ENCODE measurements at regions not wholly inside any gene's neighbourhood (a gene's known extent, or its start where the extent isn't known, plus 50 kb on each side); places are given as distances from the start of the nearest gene placed in this dataset.

- TF ChIP-seq CTCF (IDR thresholded peaks at IDR 0.05) = no peak
- Mint-ChIP-seq H3K36me3 (ENCODE audit: low read depth) (no peaks in the 10 kb centered on the region), H3K27ac (no peak overlapping the region), H3K27me3 (ENCODE audit: low read depth, poor library complexity) (no peaks in the 10 kb centered on the region), H3K4me3 (no peak overlapping the region), H3K4me1 (peaks cover 21% of the 10 kb centered on the region), H3K9me3 (no peaks in the 10 kb centered on the region)
- no peak for DNase-seq
Measured at GRCh38 chr15:36210426-36210825, 369.0 kb upstream of the CDIN1 start.

GRCh38 chr15:36218322-36218721 is 361.1 kb upstream of the CDIN1 start:
- Mint-ChIP-seq H3K4me1 (no peaks in the 10 kb centered on the region), H3K36me3 (ENCODE audit: low read depth) (peaks cover 5% of the 10 kb centered on the region), H3K9me3 (peaks cover 16% of the 10 kb centered on the region), H3K4me3 (no peak overlapping the region), H3K27me3 (ENCODE audit: low read depth, poor library complexity) (peaks cover 3% of the 10 kb centered on the region), H3K27ac (no peak overlapping the region)
- no peak for DNase-seq
- TF ChIP-seq CTCF (IDR thresholded peaks at IDR 0.05) = no peak

- H3K27me3 Mint-ChIP-seq (ENCODE audit: low read depth, poor library complexity) = peaks cover 3% of the 10 kb centered on the region
- peaks cover 16% of the 10 kb centered on the region for H3K9me3 Mint-ChIP-seq
- peak overlapping the region; percentile 18 for H3K27ac Mint-ChIP-seq
- H3K36me3 Mint-ChIP-seq (ENCODE audit: low read depth) = peaks cover 5% of the 10 kb centered on the region
- no peak overlapping the region for H3K4me3 Mint-ChIP-seq
- no peaks in the 10 kb centered on the region for H3K4me1 Mint-ChIP-seq
- TF ChIP-seq CTCF (IDR thresholded peaks at IDR 0.05) = no peak
- no peak for DNase-seq
Measured at GRCh38 chr15:36218991-36219390, 360.4 kb upstream of the CDIN1 start.

- Mint-ChIP-seq H3K27ac (no peak overlapping the region), H3K9me3 (peaks cover 24% of the 10 kb centered on the region), H3K27me3 (ENCODE audit: low read depth, poor library complexity) (peaks cover 3% of the 10 kb centered on the region), H3K4me1 (no peaks in the 10 kb centered on the region), H3K4me3 (no peak overlapping the region), H3K36me3 (ENCODE audit: low read depth) (peaks cover 5% of the 10 kb centered on the region)
- DNase-seq = no peak
- TF ChIP-seq CTCF (IDR thresholded peaks at IDR 0.05) = no peak
Measured at GRCh38 chr15:36221992-36222391, 357.4 kb upstream of the CDIN1 start.

- Mint-ChIP-seq H3K9me3 (peaks cover 9% of the 10 kb centered on the region), H3K4me3 (no peak overlapping the region), H3K36me3 (ENCODE audit: low read depth) (no peaks in the 10 kb centered on the region), H3K27ac (no peak overlapping the region), H3K4me1 (no peaks in the 10 kb centered on the region), H3K27me3 (ENCODE audit: low read depth, poor library complexity) (peaks cover 9% of the 10 kb centered on the region)
- TF ChIP-seq CTCF (IDR thresholded peaks at IDR 0.05) = no peak
- DNase-seq = no peak
Measured at GRCh38 chr15:36230776-36231175, 348.6 kb upstream of the CDIN1 start.

GRCh38 chr15:36232491-36232890 is 346.9 kb upstream of the CDIN1 start:
- TF ChIP-seq CTCF (IDR thresholded peaks at IDR 0.05) = no peak
- no peaks in the 10 kb centered on the region for H3K4me1 Mint-ChIP-seq
- H3K9me3 Mint-ChIP-seq = peaks cover 9% of the 10 kb centered on the region
- DNase-seq = no peak
- H3K27ac Mint-ChIP-seq = no peak overlapping the region
- H3K4me3 Mint-ChIP-seq = no peak overlapping the region
- H3K27me3 Mint-ChIP-seq (ENCODE audit: low read depth, poor library complexity) = peaks cover 9% of the 10 kb centered on the region
- no peaks in the 10 kb centered on the region for H3K36me3 Mint-ChIP-seq (ENCODE audit: low read depth)
